SHP77 treated with DMSO at 0.1 percent for 48 hours (cell line): ENCODE measurements at regions not wholly inside any gene's neighbourhood (a gene's known extent, or its start where the extent isn't known, plus 50 kb on each side); places are given as distances from the start of the nearest gene placed in this dataset.
"Not testable (repeated sequence)": the region's sequence is repeated elsewhere in the genome, so short reads cannot be mapped to it uniquely, and the experiment has no call there.

ENCODE experiments used
- DNase-seq: peaks from one replicate; lab custom pipeline; 2025; lab: John Stamatoyannopoulos, UW

DNA sequence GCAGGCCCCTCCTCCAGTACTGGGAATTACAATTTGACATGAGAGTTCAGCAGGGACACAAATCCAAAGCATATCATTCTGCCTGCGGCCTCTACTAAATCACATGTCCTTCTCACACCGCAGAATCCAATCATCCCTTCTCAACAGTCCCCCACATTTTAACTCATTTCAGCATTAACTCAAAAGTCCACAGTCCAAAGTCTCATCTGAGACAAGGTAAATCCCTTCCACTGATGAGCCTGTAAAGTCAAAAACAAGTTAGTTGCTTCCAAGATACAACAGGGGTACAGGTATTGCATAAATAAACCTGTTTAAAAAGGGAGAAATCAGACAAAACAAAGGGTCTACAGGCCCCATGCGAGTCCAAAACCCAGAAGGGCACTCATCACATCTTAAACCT is 64.0 kb downstream of the EBNA1BP2 start:
- DNase-seq: no peak

DNA sequence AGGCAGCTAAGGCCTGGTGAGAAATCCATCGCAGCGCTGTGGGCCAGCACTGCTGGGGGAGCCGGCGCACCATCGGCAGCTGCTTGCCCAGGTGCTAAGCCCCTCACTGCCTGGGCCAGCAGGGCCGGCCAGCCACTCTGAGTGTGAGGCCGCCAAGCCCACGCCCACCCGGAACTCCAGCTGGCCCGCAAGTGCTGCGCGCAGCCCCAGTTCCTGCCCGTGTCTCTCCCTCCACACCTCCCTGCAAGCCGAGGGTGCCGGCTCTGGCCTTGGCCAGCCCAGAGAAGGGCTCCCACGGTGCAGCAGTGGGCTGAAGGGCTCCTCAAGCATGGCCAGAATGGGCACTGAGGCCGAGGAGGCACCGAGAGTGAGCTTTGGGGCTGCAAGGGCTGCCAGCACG is 64.4 kb downstream of the EBNA1BP2 start:
- DNase-seq: no peak

DNA sequence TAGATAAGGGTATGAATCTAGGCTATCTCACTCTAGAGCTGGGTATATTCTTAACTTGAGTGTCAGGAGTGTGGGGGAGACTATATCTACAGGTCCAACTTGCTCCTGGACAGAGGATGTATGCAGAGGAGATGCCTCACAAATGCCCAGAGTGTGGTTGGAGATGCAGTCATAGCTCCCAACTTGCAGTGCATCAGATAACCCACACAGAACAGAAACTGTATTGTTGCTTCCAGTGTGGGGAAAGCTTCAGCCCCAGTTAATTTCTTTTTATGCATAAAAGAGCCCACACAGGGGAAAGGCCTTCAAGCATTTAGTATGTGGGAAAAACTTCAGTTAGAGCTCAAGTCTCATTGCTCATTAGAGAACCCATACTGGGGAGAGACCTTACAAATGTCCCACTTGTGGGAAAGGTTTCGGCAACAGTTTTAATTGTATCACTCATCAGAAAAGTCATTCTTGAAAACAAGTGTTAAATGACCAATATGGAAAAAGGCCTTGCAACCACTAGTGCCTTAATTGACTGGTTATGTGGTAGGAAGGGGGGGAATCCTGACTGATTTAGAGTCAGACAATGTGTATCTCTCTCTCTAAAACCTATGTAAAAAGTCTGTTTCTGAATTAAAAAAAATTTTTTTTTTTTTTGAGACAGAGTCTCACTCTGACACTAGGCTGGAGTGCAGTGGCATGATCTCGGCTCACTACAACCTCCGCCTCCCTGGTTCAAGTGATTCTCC is 67.9 kb downstream of the EBNA1BP2 start:
- no peak for DNase-seq

DNA sequence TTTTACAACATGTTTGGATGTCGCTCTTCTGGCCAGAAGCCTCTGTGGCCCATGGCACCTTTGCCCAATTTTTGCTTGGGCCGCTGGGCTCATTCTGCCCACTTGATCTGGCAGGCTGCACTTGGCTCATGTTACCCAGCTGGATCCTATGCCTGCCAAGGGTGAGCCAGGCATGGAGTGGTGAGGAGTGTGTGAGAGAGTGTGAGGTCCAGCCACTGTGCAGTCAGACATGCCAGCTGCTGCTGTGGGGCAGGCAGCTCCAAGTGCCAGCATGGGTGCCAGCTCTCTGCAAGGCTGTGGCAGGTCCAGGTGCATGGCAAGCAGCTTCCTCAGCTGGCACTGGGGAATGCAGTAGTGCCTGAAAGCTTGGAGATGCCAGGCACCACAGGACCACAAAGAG is 71.0 kb downstream of the EBNA1BP2 start:
- no peak for DNase-seq

DNA sequence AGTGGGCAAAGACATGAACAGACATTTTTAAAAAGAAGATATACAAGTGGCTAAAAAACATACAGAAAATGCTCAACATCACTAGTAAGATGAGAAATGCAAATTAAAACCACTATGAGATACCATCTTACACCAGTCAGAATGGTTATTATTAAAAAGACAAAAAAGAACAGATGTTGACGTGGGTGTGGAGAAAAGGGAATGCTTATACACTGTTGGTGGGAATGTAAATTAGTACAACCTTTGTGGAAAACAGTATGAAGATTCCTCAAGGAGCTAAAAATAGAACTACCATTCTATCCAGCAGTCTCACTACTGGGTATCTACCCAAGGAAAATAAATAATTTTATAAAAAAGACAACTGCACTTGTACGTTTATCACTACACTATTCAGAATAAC is 73.9 kb downstream of the EBNA1BP2 start:
- DNase-seq: no peak

GRCh38 chr1:43096528-43096927 is 75.6 kb downstream of the EBNA1BP2 start:
- not testable (repeated sequence) for DNase-seq

DNA sequence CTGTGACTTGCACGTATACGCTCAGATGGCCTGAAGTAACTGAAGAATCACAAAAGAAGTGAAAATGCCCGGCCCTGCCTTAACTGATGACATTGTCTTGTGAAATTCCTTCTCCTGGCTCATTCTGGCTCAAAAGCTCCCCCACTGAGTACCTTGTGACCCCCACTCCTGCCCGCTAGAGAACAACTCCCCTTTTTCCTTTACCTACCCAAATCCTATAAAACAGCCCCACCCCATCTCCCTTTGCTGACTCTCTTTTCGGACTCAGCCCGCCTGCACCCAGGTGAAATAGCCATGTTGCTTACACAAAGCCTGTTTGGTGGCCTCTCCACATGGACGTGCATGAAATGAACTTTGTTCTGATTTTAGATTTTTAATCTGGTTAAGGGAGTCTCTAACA is 81.3 kb downstream of the EBNA1BP2 start:
- not testable (repeated sequence) for DNase-seq

DNA sequence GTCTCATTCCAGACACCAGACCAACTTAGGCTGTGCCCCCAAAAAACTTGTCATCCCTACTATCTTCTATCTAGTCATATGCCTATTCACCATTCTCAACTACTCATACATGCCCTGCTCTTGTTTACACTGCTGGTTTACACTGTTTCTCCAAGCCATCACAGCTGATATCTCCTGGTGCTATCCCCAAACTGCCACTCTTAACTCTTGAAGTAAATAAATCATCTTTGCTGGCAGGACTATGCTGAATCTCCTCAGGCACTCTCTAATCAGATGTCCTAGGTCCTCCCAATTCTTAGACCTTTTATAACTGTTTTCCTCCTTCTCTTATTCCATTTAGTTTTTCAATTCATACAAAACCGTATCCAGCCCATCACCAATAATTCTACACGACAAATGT is 81.9 kb downstream of the EBNA1BP2 start:
- DNase-seq: not testable (repeated sequence)

- DNase-seq: no peak
Observed at GRCh38 chr1:43083375-43083891, 88.7 kb downstream of the EBNA1BP2 start.

- DNase-seq: no peak
Observed at GRCh38 chr1:43082740-43083139, 89.3 kb downstream of the EBNA1BP2 start.

DNA sequence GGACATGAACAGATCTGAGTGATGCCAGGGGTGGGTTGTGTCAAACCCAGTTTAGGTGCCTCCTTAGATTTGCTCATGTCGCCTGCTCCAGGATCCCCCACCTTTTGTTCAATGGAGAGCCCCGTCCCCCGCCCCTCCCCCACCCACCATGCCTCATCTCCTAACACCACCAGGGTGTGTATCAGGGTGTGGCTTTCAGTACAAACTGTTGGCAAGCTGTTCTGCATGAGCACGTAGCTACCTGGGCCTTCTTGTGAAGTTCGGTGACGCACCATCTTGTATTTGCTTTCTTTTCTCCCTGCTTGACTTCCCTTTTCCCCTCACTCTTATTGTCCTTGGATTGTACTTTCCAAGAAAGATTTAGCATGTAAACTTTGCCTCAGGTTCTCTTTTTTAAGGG is 94.8 kb downstream of the EBNA1BP2 start:
- no peak for DNase-seq

DNA sequence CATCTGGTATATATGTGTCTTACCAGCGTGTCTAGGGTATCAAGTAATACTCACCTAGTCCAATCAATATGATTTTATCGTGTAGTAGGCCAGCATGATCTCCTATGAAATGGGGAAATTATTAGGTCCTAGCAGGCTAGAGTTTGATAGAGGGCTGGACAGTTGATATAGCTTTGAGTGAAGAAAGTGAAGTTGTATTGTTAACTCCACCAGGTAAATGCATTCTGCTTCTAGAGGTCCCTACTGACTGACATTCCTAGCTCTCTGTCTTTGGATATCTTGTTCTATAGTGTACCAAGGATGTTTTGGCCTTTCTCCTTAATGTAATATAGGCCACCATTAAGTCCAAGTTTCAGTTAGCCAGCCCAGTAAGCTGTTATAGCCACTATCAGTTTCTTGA is 97.4 kb downstream of the EBNA1BP2 start:
- no peak for DNase-seq

DNA sequence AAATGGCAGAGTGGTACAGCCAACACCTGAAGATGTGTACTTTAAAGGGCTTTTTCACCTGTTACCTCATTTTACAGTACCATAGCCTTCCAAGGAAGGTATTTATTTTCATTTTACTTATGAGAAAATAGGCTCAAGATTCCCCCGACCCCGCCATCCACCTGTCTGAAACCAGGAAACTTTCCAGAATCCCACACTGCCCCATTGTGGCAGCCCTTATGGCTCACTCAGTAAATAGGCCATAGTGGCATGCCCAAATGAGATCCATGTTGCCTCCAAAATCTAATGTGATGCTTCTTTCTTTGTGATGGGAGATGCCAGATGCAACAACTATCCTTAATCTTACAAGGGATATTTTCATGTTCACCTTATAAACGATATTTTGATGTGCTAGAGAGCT is 97.8 kb downstream of the EBNA1BP2 start:
- DNase-seq: no peak

DNA sequence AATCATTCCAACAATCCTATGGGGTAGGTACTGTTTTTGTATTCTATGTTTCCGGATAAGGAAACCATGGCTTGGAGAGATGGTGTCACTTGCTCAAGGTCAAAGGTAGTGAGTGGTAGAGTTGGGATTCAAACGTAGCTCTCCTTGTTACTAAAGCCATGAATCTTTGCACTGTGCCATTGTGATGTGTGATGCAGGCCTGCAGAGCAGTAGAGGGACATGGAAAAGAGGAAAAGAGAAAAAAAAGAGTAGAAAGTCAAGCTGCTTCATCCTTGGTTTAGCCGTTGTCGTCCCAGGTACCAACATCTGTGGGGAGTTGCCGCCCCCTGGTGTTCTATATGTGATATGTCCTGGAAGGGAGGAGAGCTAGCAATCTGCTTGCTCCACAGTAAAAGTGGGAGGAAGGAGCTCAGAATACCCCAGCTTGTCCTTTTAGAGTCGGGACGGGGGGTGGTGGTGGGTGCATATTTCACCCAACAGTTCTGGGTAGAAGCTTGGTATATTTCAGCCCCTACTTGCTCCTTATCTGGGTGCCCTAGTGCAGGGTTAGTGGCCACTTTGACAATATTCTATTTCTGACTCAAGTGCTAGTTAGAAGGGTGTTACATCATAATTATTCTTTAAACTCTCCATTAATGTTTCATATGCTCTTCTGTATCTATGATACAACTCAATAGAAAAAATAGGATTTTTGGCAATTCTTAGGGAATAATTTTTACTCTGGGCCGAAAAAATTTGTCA is 98.4 kb downstream of the EBNA1BP2 start:
- peak; percentile 20 for DNase-seq

DNA sequence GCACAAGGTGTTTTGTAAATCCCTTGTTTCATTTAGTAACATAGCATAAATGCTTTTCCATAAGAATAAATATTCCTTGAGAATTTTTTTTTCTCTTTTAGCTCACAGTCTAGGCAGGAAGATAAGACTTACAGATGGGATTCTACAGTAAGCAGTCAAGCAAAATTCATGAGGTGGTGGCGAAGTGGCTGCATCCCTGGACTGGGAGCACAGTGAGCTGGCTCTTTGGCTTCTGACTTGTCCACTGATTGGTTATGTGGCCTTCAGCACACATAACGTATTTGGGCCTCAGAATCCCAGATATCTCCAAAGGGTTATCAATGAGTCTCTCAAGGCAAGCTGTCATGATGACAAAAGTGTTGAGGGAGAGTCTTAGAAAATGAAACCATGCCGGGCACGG is 99.8 kb downstream of the EBNA1BP2 start:
- DNase-seq: no peak

- no peak for DNase-seq
Observed at GRCh38 chr1:43071241-43071640, 100.8 kb downstream of the EBNA1BP2 start.

DNA sequence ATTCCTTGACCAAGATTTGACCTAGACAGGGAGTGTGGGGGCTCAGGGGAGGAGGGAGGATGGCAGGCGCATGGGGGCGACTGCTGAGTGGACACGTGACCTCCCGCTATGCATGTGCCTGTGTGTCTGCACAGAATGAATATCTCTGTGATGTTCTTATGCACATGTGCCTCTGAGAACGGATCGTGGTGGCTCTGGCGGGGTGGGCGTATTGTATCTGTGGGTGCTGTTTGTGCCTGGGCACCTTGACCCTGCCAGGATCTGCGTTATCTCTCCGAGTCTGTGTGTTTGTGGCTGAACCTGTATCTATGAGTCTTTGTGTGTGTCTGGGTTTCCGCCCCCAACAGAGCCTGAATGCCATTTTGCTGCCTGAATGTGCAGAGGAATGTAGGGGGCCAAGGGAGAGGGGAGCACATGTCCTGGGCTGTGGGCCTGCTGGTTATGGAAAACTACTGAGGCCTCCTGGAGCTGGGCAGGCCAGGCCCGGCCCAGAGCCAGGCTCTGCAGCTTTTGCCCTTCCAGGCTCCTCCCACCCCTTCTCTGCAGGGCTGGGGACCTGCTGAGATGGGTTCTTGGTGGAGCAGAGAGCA is 102.5 kb downstream of the EBNA1BP2 start:
- DNase-seq: no peak

DNA sequence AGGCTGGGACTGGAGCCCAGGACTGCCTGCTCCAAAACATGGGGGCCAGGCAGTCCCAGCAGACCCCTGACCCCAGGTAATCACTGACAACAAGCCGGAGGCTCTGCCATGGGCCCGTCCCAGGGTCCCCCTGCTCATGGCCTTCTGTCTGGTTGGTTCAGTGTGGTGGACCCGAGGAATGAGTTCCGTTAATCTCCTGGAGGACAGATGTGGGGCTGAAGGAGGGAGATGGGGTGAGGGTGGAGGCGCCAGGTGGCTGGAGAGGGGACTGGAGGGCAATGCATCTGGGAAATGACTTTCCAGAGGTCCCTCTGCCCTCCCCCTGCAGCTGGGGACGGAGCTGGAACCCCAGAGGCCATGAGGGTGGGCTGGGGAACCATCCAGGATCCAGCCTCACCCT is 103.2 kb downstream of the EBNA1BP2 start:
- no peak for DNase-seq

DNA sequence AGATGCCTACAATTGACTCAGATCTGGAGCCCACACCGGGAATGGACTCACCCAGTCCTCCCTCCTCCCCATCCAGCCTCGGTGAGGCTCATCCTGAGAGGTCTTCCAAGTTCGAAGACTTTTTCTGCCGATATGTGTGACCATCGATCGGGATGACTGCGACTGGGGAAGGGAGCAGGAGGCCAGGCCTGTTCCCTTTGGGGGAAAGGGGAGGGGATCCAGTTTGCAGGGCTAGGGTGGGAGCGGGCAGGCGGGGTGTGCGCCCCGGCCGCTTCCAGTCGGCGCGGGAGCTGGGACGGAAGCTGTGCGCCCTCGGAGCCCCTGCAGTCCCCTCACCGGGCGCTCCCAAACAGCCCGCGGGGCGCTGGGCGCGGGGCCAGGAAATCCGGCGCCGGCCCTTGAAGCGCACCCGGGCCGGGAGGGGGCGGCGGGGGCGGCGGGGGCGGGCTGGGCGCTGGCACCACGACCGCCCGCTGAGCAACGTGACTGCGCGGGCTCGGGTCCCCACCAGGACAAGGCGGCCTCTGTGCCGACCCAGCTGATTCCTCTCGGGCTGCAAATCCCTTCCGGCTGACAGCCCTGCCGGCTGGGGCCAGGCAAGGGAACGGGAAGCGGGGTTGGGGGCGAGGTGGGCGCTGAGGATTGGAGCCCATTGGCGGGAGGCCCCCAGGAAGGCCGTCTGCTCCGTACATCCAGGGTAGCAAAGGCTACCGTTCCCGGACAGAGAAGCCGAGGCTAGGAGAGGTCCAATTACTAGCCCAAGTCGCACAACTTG is 103.9 kb downstream of the EBNA1BP2 start:
- no peak for DNase-seq

- DNase-seq: no peak
Observed at GRCh38 chr1:43067233-43067745, 104.8 kb downstream of the EBNA1BP2 start.

DNA sequence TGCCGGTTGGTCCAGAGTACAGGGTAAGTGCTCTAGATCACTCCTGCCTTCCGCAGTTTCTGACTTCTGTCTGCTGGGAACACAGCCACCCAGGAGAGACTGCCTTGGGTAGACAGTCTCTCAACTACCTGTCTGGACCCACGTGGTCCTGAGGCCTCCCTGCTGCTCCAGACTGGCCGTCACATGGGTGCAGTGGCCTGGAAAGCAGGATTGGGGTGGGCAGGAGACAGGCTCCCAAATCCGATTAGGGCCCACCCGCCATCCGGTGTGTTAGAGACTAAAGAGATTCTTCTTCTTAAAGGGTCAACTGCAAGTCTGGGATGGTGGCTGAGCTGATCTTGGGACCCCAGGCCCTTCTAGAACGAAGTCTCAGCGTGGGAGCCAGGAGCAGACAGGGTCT is 105.5 kb downstream of the EBNA1BP2 start:
- DNase-seq: no peak
